Activated CD4-positive, alpha-beta memory T cell treated with anti-CD3 and anti-CD28 coated beads, Interleukin-2, amount 10 ng/mL, durations not matched to agents 7 days and 5 days (primary cell): ENCODE measurements at regions not wholly inside any gene's neighbourhood (a gene's known extent, or its start where the extent isn't known, plus 50 kb on each side); places are given as distances from the start of the nearest gene placed in this dataset.

Experiments
- CTCF ChIA-PET: fragments of 350-600 bp; sonication (Branson Sonifier 250); formaldehyde crosslinking; loops from one replicate; lab custom pipeline; 2021; ENCODE audit warnings: antibody characterized with exemption, inconsistent platforms; lab: Charles Lee
- POLR2A ChIA-PET: fragments of 350-600 bp; sonication (Branson Sonifier 250); formaldehyde crosslinking; loops from one replicate; lab custom pipeline; 2021; ENCODE audit warnings: antibody characterized with exemption; lab: Charles Lee
- DNase-seq: peaks from one replicate; pipeline ENCODE4 v3.0.0-alpha.2; 2020
- H3K27ac Mint-ChIP-seq: one replicate; pipeline ENCODE4 v1.8.0; 2021; ENCODE audit warnings: mild to moderate bottlenecking, mixed read lengths
- H3K27me3 Mint-ChIP-seq: one replicate; pipeline ENCODE4 v1.8.0; 2021; ENCODE audit warnings: mixed read lengths
- H3K36me3 Mint-ChIP-seq: one replicate; pipeline ENCODE4 v1.8.0; 2021; ENCODE audit warnings: low read depth, mixed read lengths
- H3K4me1 Mint-ChIP-seq: one replicate; pipeline ENCODE4 v1.8.0; 2021; ENCODE audit warnings: mixed read lengths
- H3K4me3 Mint-ChIP-seq: one replicate; pipeline ENCODE4 v1.8.0; 2021; ENCODE audit warnings: mild to moderate bottlenecking, mixed read lengths
- H3K9me3 Mint-ChIP-seq: one replicate; pipeline ENCODE4 v1.8.0; 2021; ENCODE audit warnings: mixed read lengths

GRCh38 chr11:69377029-69377952 is 83.3 kb downstream of the MYEOV start:
- DNase-seq = no peak
- CTCF ChIA-PET = no interaction called here
- POLR2A ChIA-PET = no interaction called here
- Mint-ChIP-seq H3K27ac (no peak overlapping the region), H3K27me3 (no peaks in the 10 kb centered on the region), H3K9me3 (no peaks in the 10 kb centered on the region), H3K4me3 (no peak overlapping the region), H3K4me1 (no peaks in the 10 kb centered on the region), H3K36me3 (no peaks in the 10 kb centered on the region)

- H3K4me1 Mint-ChIP-seq = no peaks in the 10 kb centered on the region
- H3K27me3 Mint-ChIP-seq = no peaks in the 10 kb centered on the region
- H3K27ac Mint-ChIP-seq = no peak overlapping the region
- DNase-seq = no peak
- H3K36me3 Mint-ChIP-seq = no peaks in the 10 kb centered on the region
- ChIA-PET CTCF (no interaction called here), POLR2A (no interaction called here)
- no peaks in the 10 kb centered on the region for H3K9me3 Mint-ChIP-seq
- H3K4me3 Mint-ChIP-seq = no peak overlapping the region
Measured at GRCh38 chr11:69377953-69378302, 84.0 kb downstream of the MYEOV start.

GRCh38 chr11:69378303-69379141 is 84.6 kb downstream of the MYEOV start:
- H3K9me3 Mint-ChIP-seq = no peaks in the 10 kb centered on the region
- H3K4me1 Mint-ChIP-seq = no peaks in the 10 kb centered on the region
- DNase-seq = no peak
- no peaks in the 10 kb centered on the region for H3K36me3 Mint-ChIP-seq
- H3K4me3 Mint-ChIP-seq = no peak overlapping the region
- H3K27ac Mint-ChIP-seq = no peak overlapping the region
- H3K27me3 Mint-ChIP-seq = no peaks in the 10 kb centered on the region
- ChIA-PET CTCF (no interaction called here), POLR2A (no interaction called here)

GRCh38 chr11:69380451-69380901 is 86.5 kb downstream of the MYEOV start:
- H3K4me1 Mint-ChIP-seq = no peaks in the 10 kb centered on the region
- no peaks in the 10 kb centered on the region for H3K9me3 Mint-ChIP-seq
- no peaks in the 10 kb centered on the region for H3K36me3 Mint-ChIP-seq
- H3K27me3 Mint-ChIP-seq = no peaks in the 10 kb centered on the region
- H3K27ac Mint-ChIP-seq = no peak overlapping the region
- CTCF ChIA-PET = interaction anchor here (0.6 kb wide), 1 partner anchor 214 kb away, joined by 3 read pairs; no protein-coding TSS in a partner anchor
- POLR2A ChIA-PET = no interaction called here
- H3K4me3 Mint-ChIP-seq = no peak overlapping the region
- DNase-seq = no peak

GRCh38 chr11:69380921-69381581 is 87.1 kb downstream of the MYEOV start:
- ChIA-PET POLR2A (no interaction called here), CTCF (no interaction called here)
- Mint-ChIP-seq H3K9me3 (no peaks in the 10 kb centered on the region), H3K36me3 (no peaks in the 10 kb centered on the region), H3K4me3 (no peak overlapping the region), H3K27ac (no peak overlapping the region), H3K4me1 (no peaks in the 10 kb centered on the region), H3K27me3 (no peaks in the 10 kb centered on the region)
- DNase-seq = no peak

- H3K36me3 Mint-ChIP-seq = no peaks in the 10 kb centered on the region
- DNase-seq = no peak
- CTCF ChIA-PET = no interaction called here
- H3K27me3 Mint-ChIP-seq = no peaks in the 10 kb centered on the region
- H3K4me1 Mint-ChIP-seq = no peaks in the 10 kb centered on the region
- H3K9me3 Mint-ChIP-seq = no peaks in the 10 kb centered on the region
- no peak overlapping the region for H3K4me3 Mint-ChIP-seq
- POLR2A ChIA-PET = no interaction called here
- no peak overlapping the region for H3K27ac Mint-ChIP-seq
Measured at GRCh38 chr11:69381681-69382130, 87.8 kb downstream of the MYEOV start.

- Mint-ChIP-seq H3K9me3 (peaks cover under 1% of the 10 kb centered on the region), H3K36me3 (no peaks in the 10 kb centered on the region), H3K4me1 (no peaks in the 10 kb centered on the region), H3K4me3 (no peak overlapping the region), H3K27me3 (no peaks in the 10 kb centered on the region), H3K27ac (no peak overlapping the region)
- no peak for DNase-seq
- ChIA-PET POLR2A (no interaction called here), CTCF (no interaction called here)
Measured at GRCh38 chr11:69382131-69383128, 88.5 kb downstream of the MYEOV start.

GRCh38 chr11:69383372-69384250 is 89.7 kb downstream of the MYEOV start:
- ChIA-PET POLR2A (no interaction called here), CTCF (no interaction called here)
- Mint-ChIP-seq H3K4me3 (no peak overlapping the region), H3K27ac (no peak overlapping the region), H3K4me1 (no peaks in the 10 kb centered on the region), H3K27me3 (no peaks in the 10 kb centered on the region), H3K36me3 (no peaks in the 10 kb centered on the region), H3K9me3 (peaks cover 11% of the 10 kb centered on the region)
- no peak for DNase-seq

- H3K9me3 Mint-ChIP-seq = peaks cover 17% of the 10 kb centered on the region
- CTCF ChIA-PET = no interaction called here
- H3K27me3 Mint-ChIP-seq = no peaks in the 10 kb centered on the region
- POLR2A ChIA-PET = no interaction called here
- no peak for DNase-seq
- no peak overlapping the region for H3K27ac Mint-ChIP-seq
- H3K36me3 Mint-ChIP-seq = no peaks in the 10 kb centered on the region
- no peaks in the 10 kb centered on the region for H3K4me1 Mint-ChIP-seq
- H3K4me3 Mint-ChIP-seq = no peak overlapping the region
Measured at GRCh38 chr11:69384251-69385143, 90.5 kb downstream of the MYEOV start.

- no peak for DNase-seq
- no peaks in the 10 kb centered on the region for H3K36me3 Mint-ChIP-seq
- no peak overlapping the region for H3K4me3 Mint-ChIP-seq
- H3K4me1 Mint-ChIP-seq = no peaks in the 10 kb centered on the region
- POLR2A ChIA-PET = no interaction called here
- CTCF ChIA-PET = no interaction called here
- H3K9me3 Mint-ChIP-seq = peaks cover 17% of the 10 kb centered on the region
- H3K27me3 Mint-ChIP-seq = no peaks in the 10 kb centered on the region
- no peak overlapping the region for H3K27ac Mint-ChIP-seq
Measured at GRCh38 chr11:69385144-69385820, 91.3 kb downstream of the MYEOV start.
